HL-60 (cell line): ENCODE measurements at regions not wholly inside any gene's neighbourhood (a gene's known extent, or its start where the extent isn't known, plus 50 kb on each side); places are given as distances from the start of the nearest gene placed in this dataset.
A peak's percentile ranks its signal among the peaks of the same experiment; 100 is the strongest.

Source experiments
- DNase-seq, 2 experiments: peaks; one replicate each; pipeline ENCODE4 v3.0.0-alpha.2; 2010 to 2020; ENCODE audit warnings: low read depth in 1 of 2, low spot score in 1 of 2
- H3K27ac ChIP-seq: fragments of 250-450 bp; sonication (Bioruptor Pico); replicated peaks from 2 replicates; pipeline ENCODE4 v1.5.1; 2020; ENCODE audit warnings: mild to moderate bottlenecking, moderate library complexity
- H3K27me3 ChIP-seq: fragments of 250-450 bp; sonication (Bioruptor Pico); 2 replicates; pipeline ENCODE4 v1.5.1; 2021; ENCODE audit warnings: mild to moderate bottlenecking, moderate library complexity; ENCODE audit not compliant: insufficient read depth, poor library complexity, severe bottlenecking
- H3K4me3 ChIP-seq: replicated peaks from 2 replicates; pipeline ENCODE4 v1.5.1; 2011; ENCODE audit warnings: mild to moderate bottlenecking, control low read depth, low read length; ENCODE audit not compliant: insufficient read depth
- GABPA ChIP-seq: IDR thresholded peaks from 2 replicates; pipeline ENCODE4 v1.6.1; 2012; ENCODE audit warnings: low read depth
- POLR2AphosphoS5 ChIP-seq: IDR thresholded peaks from 2 replicates; pipeline ENCODE4 v1.6.1; 2012; ENCODE audit warnings: low read depth
- SPI1 ChIP-seq: IDR thresholded peaks from 2 replicates; pipeline ENCODE4 v1.6.1; 2012; ENCODE audit warnings: low read depth, mild to moderate bottlenecking, borderline replicate concordance
- TF ChIP-seq, protein P1 (sequence below): IDR thresholded peaks from one replicate; pipeline ENCODE4 v1.5.1; 2011; ENCODE audit warnings: low read length, control low read depth, inconsistent platforms; ENCODE audit not compliant: insufficient read depth
- TF ChIP-seq, protein P2 (sequence below): IDR thresholded peaks from 2 replicates; pipeline ENCODE4 v1.6.1; 2012; ENCODE audit warnings: low read depth; ENCODE audit not compliant: insufficient replicate concordance

DNA sequence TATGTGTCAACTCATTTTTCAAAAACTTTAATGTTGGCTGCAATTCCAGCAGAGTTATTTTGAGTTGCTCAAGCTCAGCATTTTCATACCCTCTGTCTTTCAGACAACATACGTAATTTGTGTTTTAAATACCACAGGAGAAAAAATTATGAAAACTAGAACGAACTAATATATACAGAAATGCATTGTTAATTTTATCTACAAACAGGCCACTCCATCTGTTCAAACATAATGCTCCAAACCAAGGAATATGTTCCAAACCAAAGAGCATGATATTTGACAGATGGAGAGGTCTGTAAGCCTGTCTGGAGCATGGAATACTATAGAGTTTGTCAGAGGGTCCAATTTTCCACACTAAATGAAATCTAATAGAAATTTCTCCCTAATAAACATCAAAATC lies 536.2 kb upstream of the FSIP2 start:
- Histone ChIP-seq H3K27ac (no peak overlapping the region), H3K27me3 (no peaks in the 10 kb centered on the region), H3K4me3 (no peak overlapping the region)
- no peak for DNase-seq
- TF ChIP-seq POLR2AphosphoS5: no peak
- no peak for TF ChIP-seq GABPA
- no peak for TF ChIP-seq SPI1
- TF ChIP-seq, protein P1, sequence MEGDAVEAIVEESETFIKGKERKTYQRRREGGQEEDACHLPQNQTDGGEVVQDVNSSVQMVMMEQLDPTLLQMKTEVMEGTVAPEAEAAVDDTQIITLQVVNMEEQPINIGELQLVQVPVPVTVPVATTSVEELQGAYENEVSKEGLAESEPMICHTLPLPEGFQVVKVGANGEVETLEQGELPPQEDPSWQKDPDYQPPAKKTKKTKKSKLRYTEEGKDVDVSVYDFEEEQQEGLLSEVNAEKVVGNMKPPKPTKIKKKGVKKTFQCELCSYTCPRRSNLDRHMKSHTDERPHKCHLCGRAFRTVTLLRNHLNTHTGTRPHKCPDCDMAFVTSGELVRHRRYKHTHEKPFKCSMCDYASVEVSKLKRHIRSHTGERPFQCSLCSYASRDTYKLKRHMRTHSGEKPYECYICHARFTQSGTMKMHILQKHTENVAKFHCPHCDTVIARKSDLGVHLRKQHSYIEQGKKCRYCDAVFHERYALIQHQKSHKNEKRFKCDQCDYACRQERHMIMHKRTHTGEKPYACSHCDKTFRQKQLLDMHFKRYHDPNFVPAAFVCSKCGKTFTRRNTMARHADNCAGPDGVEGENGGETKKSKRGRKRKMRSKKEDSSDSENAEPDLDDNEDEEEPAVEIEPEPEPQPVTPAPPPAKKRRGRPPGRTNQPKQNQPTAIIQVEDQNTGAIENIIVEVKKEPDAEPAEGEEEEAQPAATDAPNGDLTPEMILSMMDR: no peak
- TF ChIP-seq, protein P2, sequence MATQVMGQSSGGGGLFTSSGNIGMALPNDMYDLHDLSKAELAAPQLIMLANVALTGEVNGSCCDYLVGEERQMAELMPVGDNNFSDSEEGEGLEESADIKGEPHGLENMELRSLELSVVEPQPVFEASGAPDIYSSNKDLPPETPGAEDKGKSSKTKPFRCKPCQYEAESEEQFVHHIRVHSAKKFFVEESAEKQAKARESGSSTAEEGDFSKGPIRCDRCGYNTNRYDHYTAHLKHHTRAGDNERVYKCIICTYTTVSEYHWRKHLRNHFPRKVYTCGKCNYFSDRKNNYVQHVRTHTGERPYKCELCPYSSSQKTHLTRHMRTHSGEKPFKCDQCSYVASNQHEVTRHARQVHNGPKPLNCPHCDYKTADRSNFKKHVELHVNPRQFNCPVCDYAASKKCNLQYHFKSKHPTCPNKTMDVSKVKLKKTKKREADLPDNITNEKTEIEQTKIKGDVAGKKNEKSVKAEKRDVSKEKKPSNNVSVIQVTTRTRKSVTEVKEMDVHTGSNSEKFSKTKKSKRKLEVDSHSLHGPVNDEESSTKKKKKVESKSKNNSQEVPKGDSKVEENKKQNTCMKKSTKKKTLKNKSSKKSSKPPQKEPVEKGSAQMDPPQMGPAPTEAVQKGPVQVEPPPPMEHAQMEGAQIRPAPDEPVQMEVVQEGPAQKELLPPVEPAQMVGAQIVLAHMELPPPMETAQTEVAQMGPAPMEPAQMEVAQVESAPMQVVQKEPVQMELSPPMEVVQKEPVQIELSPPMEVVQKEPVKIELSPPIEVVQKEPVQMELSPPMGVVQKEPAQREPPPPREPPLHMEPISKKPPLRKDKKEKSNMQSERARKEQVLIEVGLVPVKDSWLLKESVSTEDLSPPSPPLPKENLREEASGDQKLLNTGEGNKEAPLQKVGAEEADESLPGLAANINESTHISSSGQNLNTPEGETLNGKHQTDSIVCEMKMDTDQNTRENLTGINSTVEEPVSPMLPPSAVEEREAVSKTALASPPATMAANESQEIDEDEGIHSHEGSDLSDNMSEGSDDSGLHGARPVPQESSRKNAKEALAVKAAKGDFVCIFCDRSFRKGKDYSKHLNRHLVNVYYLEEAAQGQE: no peak

DNA sequence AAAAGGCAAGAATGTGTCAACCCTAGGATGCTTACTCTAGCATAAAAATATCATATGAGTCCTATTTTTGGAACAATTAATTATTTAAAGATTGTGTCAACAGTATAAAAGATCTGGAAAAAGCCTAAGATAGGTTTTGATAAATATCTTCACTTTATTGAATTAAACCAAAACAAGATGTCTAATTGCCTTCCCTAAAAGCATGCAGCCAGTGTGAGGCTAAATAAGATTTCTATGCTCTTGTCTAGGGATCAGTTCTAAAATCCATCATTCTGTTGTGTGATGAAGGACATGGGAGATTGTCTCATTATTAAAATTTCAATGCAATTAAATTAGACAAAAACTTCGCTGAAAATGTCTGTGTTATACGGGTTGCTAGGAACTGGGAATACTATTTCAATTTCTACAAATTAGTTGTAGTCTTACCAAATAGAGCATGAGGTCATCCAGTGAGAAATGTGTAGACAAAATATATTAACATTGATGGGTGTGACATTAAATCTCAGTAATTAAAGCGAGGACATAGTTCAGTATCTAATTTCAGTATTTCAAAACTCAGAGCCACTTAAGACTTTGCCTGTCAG lies 535.6 kb upstream of the FSIP2 start:
- H3K27me3 ChIP-seq: no peaks in the 10 kb centered on the region
- H3K27ac ChIP-seq: no peak overlapping the region
- no peak for TF ChIP-seq POLR2AphosphoS5
- TF ChIP-seq, protein P2: no peak
- TF ChIP-seq, protein P1: no peak
- TF ChIP-seq GABPA: no peak
- no peak for DNase-seq
- H3K4me3 ChIP-seq: no peak overlapping the region

DNA sequence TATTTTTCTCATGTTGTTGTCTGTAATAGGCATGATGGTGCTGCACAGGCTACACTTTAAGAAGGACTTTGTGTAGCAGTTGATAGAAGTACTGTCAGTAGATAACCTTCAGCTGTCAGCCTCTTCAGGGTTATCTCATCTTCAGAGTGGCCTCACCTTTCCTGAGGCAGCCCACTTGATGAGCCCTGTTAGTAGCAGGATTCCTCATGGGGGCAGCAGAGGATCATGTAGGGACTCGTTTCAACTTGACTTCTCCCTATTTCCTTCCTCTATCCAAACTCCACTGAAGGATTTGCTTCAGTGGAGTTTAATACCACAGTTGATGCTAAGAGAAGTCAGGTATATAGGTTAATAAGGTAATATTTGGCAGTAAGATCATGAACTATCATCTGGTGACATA lies 530.3 kb upstream of the FSIP2 start:
- Histone ChIP-seq H3K27ac (no peak overlapping the region), H3K4me3 (no peak overlapping the region), H3K27me3 (no peaks in the 10 kb centered on the region)
- TF ChIP-seq SPI1 (no peak), POLR2AphosphoS5 (no peak), GABPA (no peak)
- TF ChIP-seq, protein P1: no peak
- TF ChIP-seq, protein P2: no peak
- peak in 1 of 2 experiments; percentile 23 for DNase-seq
